GM23338 (cell line): ENCODE measurements at regions not wholly inside any gene's neighbourhood (a gene's known extent, or its start where the extent isn't known, plus 50 kb on each side); places are given as distances from the start of the nearest gene placed in this dataset.

Experiments used
- ATAC-seq: fragments of 200-7000 bp; cut with Tn5 transposase; 3 replicates; pipeline ENCODE4 v1.9.1; 2020
- DNase-seq: peaks from one replicate; pipeline ENCODE4 v3.0.0-alpha.2; 2015; ENCODE audit warnings: low spot score
- H2AFZ ChIP-seq: fragments of 200-600 bp; sonication (generic); 2 replicates; pipeline ENCODE4 v1.8.0; 2016; ENCODE audit warnings: antibody characterized with exemption, mild to moderate bottlenecking, moderate library complexity
- H3F3A ChIP-seq: fragments of 200-600 bp; sonication (generic); replicated peaks from 2 replicates; pipeline ENCODE4 v1.8.0; 2017; ENCODE audit warnings: antibody characterized with exemption, mixed run types, low read depth
- H3K27ac ChIP-seq: fragments of 200-600 bp; sonication (generic); 2 replicates; pipeline ENCODE4 v1.6.1; 2016; ENCODE audit warnings: low read depth
- H3K27me3 ChIP-seq: fragments of 200-600 bp; sonication (generic); 2 replicates; pipeline ENCODE4 v1.8.0; 2016; ENCODE audit warnings: mild to moderate bottlenecking, mixed run types, moderate library complexity; ENCODE audit not compliant: insufficient read depth
- H3K36me3 ChIP-seq: fragments of 200-600 bp; sonication (generic); 2 replicates; pipeline ENCODE4 v1.8.0; 2016; ENCODE audit warnings: mild to moderate bottlenecking; ENCODE audit not compliant: insufficient read depth
- H3K4me1 ChIP-seq: fragments of 200-600 bp; sonication (generic); 2 replicates; pipeline ENCODE4 v1.8.0; 2016; ENCODE audit warnings: mild to moderate bottlenecking, moderate library complexity; ENCODE audit not compliant: insufficient read depth
- H3K4me2 ChIP-seq: fragments of 200-600 bp; sonication (generic); 2 replicates; pipeline ENCODE4 v1.7.1; 2017; ENCODE audit warnings: mixed run types
- H3K4me3 ChIP-seq: fragments of 200-600 bp; sonication (generic); 2 replicates; pipeline ENCODE4 v1.6.1; 2016; ENCODE audit warnings: mixed run types
- H3K79me2 ChIP-seq: fragments of 200-600 bp; sonication (generic); replicated peaks from 2 replicates; pipeline ENCODE4 v1.8.0; 2017; ENCODE audit warnings: mild to moderate bottlenecking; ENCODE audit not compliant: insufficient read depth
- H3K9me2 ChIP-seq: fragments of 200-600 bp; sonication (generic); 2 replicates; pipeline ENCODE4 v1.8.0; 2017; ENCODE audit not compliant: insufficient read depth
- H4K20me1 ChIP-seq: fragments of 200-600 bp; sonication (generic); replicated peaks from 2 replicates; pipeline ENCODE4 v1.8.0; 2017; ENCODE audit warnings: mild to moderate bottlenecking; ENCODE audit not compliant: insufficient read depth
- H3K27ac Mint-ChIP-seq: 2 replicates; pipeline ENCODE4 v1.8.0; 2020; ENCODE audit warnings: inconsistent platforms, mild to moderate bottlenecking, moderate library complexity, mixed read lengths
- H3K27me3 Mint-ChIP-seq: 3 replicates; pipeline ENCODE4 v1.8.0; 2022; ENCODE audit warnings: low read depth, mild to moderate bottlenecking, moderate library complexity, mixed read lengths, inconsistent platforms; ENCODE audit not compliant: insufficient read depth, poor library complexity
- H3K36me3 Mint-ChIP-seq: 3 replicates; pipeline ENCODE4 v1.8.0; 2021; ENCODE audit warnings: low read depth, mild to moderate bottlenecking, inconsistent platforms, moderate library complexity, mixed read lengths
- H3K4me1 Mint-ChIP-seq: 3 replicates; pipeline ENCODE4 v1.8.0; 2020; ENCODE audit warnings: mild to moderate bottlenecking, inconsistent platforms, mixed read lengths
- H3K4me3 Mint-ChIP-seq: 3 replicates; pipeline ENCODE4 v1.8.0; 2021; ENCODE audit warnings: moderate library complexity, mild to moderate bottlenecking, inconsistent platforms, mixed read lengths
- H3K9me3 Mint-ChIP-seq: 3 replicates; pipeline ENCODE4 v1.8.0; 2020; ENCODE audit warnings: moderate library complexity, mild to moderate bottlenecking, inconsistent platforms, mixed read lengths
- ETS1 ChIP-seq: IDR thresholded peaks from 2 replicates; pipeline ENCODE4 v1.6.1; 2016; ENCODE audit warnings: antibody characterized with exemption
- EZH2 ChIP-seq: fragments of 200-600 bp; sonication (generic); IDR thresholded peaks from one replicate; pipeline ENCODE4 v1.8.0; 2017; ENCODE audit warnings: antibody characterized with exemption, mild to moderate bottlenecking, low read depth; ENCODE audit not compliant: unreplicated experiment
- EZH2phosphoT487 ChIP-seq: fragments of 200-600 bp; sonication (generic); IDR thresholded peaks from one replicate; pipeline ENCODE4 v1.8.1; 2018; ENCODE audit warnings: antibody characterized with exemption; ENCODE audit not compliant: unreplicated experiment
- JUNB ChIP-seq: IDR thresholded peaks from one replicate; pipeline ENCODE4 v1.6.1; 2016; ENCODE audit warnings: antibody characterized with exemption; ENCODE audit not compliant: unreplicated experiment
- NANOG ChIP-seq: IDR thresholded peaks from 2 replicates; pipeline ENCODE4 v1.6.1; 2016; ENCODE audit warnings: antibody characterized with exemption, borderline replicate concordance
- POLR2AphosphoS5 ChIP-seq: IDR thresholded peaks from 2 replicates; pipeline ENCODE4 v1.6.1; 2016; ENCODE audit warnings: antibody characterized with exemption, low read depth
- STAT1 ChIP-seq: IDR thresholded peaks from one replicate; pipeline ENCODE4 v1.6.1; 2016; ENCODE audit warnings: antibody characterized with exemption; ENCODE audit not compliant: unreplicated experiment
- ZNF114 ChIP-seq: fragments of 250-450 bp; sonication (Bioruptor Pico); IDR thresholded peaks from 2 replicates; pipeline ENCODE4 v1.5.0; 2020; ENCODE audit warnings: mild to moderate bottlenecking, moderate library complexity
- ZNF331 ChIP-seq: fragments of 250-450 bp; sonication (Bioruptor Pico); IDR thresholded peaks from 2 replicates; pipeline ENCODE4 v1.5.0; 2020; ENCODE audit warnings: low read depth, mild to moderate bottlenecking, moderate library complexity
- ZNF462 ChIP-seq: fragments of 250-450 bp; sonication (Bioruptor Pico); IDR thresholded peaks from 2 replicates; pipeline ENCODE4 v1.5.0; 2020; ENCODE audit warnings: mild to moderate bottlenecking, moderate library complexity
- TF ChIP-seq, protein P1 (sequence below), 2 experiments: fragments of 200-600 bp in 1 of 2; sonication (generic) in 1 of 2; conservative IDR thresholded peaks; 2 replicates each; pipeline versions ENCODE4 v1.5.1 to v1.6.1; 2016 to 2017; ENCODE audit warnings: antibody characterized with exemption in 2 of 2, low read depth in 2 of 2, mild to moderate bottlenecking in 2 of 2, moderate library complexity in 1 of 2

- no peak for TF ChIP-seq STAT1
- Histone ChIP-seq H3K36me3 (no peaks in the 10 kb centered on the region), H3K27ac (no peak overlapping the region), H3K79me2 (no peaks in the 10 kb centered on the region), H3K9me2 (peaks cover 11% of the 10 kb centered on the region; the same call in 1 of the 2 replicates), H3K4me1 (no peaks in the 10 kb centered on the region), H3K4me3 (no peak overlapping the region), H3K27me3 (no peaks in the 10 kb centered on the region), H3K4me2 (no peak overlapping the region), H4K20me1 (no peaks in the 10 kb centered on the region), H2AFZ (peak overlapping the region; percentile 9; the same call in 1 of the 2 replicates), H3F3A (no peaks in the 10 kb centered on the region)
- DNase-seq (no peak), ATAC-seq (no peak)
- H3K4me3 Mint-ChIP-seq, result no peak overlapping the region
- peaks cover 8% of the 10 kb centered on the region for H3K9me3 Mint-ChIP-seq
- peaks cover 3% of the 10 kb centered on the region for H3K4me1 Mint-ChIP-seq
- H3K27me3 Mint-ChIP-seq, result no peaks in the 10 kb centered on the region
- H3K36me3 Mint-ChIP-seq, result 0 out of 3 replicates have a peak, but pooled peaks cover 3% of the 10 kb centered on the region
- H3K27ac Mint-ChIP-seq, result no peak overlapping the region
These were observed 214.5 kb upstream of the ZRANB2 start for GRCh38 chr1:71295350-71295749.

GRCh38 chr1:71294178-71294577 is 213.3 kb upstream of the ZRANB2 start:
- Histone ChIP-seq H3K36me3 (no peaks in the 10 kb centered on the region), H3K9me2 (peaks cover 11% of the 10 kb centered on the region; the same call in 1 of the 2 replicates), H3K4me1 (no peaks in the 10 kb centered on the region), H3K4me3 (no peak overlapping the region), H2AFZ (no peak overlapping the region), H3K79me2 (no peaks in the 10 kb centered on the region), H3K4me2 (no peak overlapping the region), H3K27ac (no peak overlapping the region), H4K20me1 (no peaks in the 10 kb centered on the region), H3F3A (no peaks in the 10 kb centered on the region), H3K27me3 (no peaks in the 10 kb centered on the region)
- peaks cover 6% of the 10 kb centered on the region; the same call in 2 of the 3 replicates for H3K36me3 Mint-ChIP-seq
- H3K27me3 Mint-ChIP-seq, result no peaks in the 10 kb centered on the region
- ATAC-seq (no peak), DNase-seq (no peak)
- no peak overlapping the region for H3K27ac Mint-ChIP-seq
- H3K9me3 Mint-ChIP-seq, result peaks cover 16% of the 10 kb centered on the region
- peaks cover 3% of the 10 kb centered on the region for H3K4me1 Mint-ChIP-seq
- H3K4me3 Mint-ChIP-seq, result no peak overlapping the region
- TF ChIP-seq STAT1 (no peak), POLR2AphosphoS5 (no peak), ZNF331 (CRISPR knock-in tag) (no peak), JUNB (no peak), EZH2phosphoT487 (no peak), ZNF462 (CRISPR knock-in tag) (no peak), EZH2 (no peak), ZNF114 (CRISPR knock-in tag) (no peak), NANOG (no peak), ETS1 (no peak)
- TF ChIP-seq, protein P1, sequence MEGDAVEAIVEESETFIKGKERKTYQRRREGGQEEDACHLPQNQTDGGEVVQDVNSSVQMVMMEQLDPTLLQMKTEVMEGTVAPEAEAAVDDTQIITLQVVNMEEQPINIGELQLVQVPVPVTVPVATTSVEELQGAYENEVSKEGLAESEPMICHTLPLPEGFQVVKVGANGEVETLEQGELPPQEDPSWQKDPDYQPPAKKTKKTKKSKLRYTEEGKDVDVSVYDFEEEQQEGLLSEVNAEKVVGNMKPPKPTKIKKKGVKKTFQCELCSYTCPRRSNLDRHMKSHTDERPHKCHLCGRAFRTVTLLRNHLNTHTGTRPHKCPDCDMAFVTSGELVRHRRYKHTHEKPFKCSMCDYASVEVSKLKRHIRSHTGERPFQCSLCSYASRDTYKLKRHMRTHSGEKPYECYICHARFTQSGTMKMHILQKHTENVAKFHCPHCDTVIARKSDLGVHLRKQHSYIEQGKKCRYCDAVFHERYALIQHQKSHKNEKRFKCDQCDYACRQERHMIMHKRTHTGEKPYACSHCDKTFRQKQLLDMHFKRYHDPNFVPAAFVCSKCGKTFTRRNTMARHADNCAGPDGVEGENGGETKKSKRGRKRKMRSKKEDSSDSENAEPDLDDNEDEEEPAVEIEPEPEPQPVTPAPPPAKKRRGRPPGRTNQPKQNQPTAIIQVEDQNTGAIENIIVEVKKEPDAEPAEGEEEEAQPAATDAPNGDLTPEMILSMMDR (conservative IDR thresholded peaks at IDR 0.05; ENCODE audit: low read depth in 2 of 2), result no peak
